ENCODE measurements at regions not wholly inside any gene's neighbourhood (a gene's known extent, or its start where the extent isn't known, plus 50 kb on each side); places are given as distances from the start of the nearest gene placed in this dataset.

DNA sequence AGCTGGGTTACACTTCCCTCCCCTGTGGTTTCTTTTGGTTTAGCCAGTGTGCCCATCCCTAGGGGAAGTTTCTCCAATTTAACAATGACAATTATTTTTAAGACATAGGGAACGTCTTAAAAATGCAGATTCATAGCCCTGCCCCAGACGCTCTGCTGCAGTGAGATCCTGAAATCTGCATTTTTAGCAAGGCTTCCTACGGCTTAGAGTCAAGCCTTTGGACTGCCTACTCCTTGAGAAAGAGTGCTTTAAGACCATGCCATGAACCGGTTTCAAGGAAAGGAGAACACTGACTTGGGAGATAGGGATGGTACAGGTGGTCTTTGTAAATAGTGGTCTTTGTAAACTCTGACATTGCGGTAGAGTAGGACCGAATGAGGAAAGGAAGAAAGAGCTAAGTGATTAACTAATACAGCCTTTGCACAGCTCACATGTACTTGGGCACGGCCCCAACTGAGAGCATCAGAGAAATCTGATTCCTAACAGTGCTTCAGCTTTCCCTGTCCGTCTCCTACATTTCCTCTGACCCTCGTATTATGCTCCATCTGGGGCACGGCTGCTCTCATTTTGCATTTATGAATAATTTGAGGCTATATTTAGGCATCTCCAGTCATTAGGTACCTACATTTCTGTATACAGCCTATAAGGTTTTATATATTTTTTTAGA, 217.6 kb upstream of the TANK start:
- ATAC-seq (ENCODE audit: low read depth): no peak

GRCh38 chr2:160943414-160943813, 216.8 kb upstream of the TANK start:
- Mint-ChIP-seq H3K27ac (no peak overlapping the region), H3K9me3 (no peaks in the 10 kb centered on the region), H3K4me1 (peaks cover 8% of the 10 kb centered on the region), H3K36me3 (no peaks in the 10 kb centered on the region), H3K27me3 (peaks cover 12% of the 10 kb centered on the region), H3K4me3 (no peak overlapping the region)
- no peak for DNase-seq (ENCODE audit: low spot score in 2 of 2)
- no peak for ATAC-seq (ENCODE audit: low read depth)

More for the DNA sequence above, 217.6 kb upstream of the TANK start:
- H3K27me3 Mint-ChIP-seq: peaks cover 10% of the 10 kb centered on the region
- H3K4me3 Mint-ChIP-seq: no peak overlapping the region
- peaks cover 3% of the 10 kb centered on the region for H3K9me3 Mint-ChIP-seq
- H3K36me3 Mint-ChIP-seq: peaks cover 2% of the 10 kb centered on the region
- H3K4me1 Mint-ChIP-seq: peaks cover 8% of the 10 kb centered on the region
- H3K27ac Mint-ChIP-seq: no peak overlapping the region
- no peak for DNase-seq (ENCODE audit: low spot score in 2 of 2)

- H3K27ac Mint-ChIP-seq: no peak overlapping the region
- ATAC-seq (ENCODE audit: low read depth) (no peak), DNase-seq (ENCODE audit: low spot score in 2 of 2) (no peak)
- peaks cover 18% of the 10 kb centered on the region for H3K27me3 Mint-ChIP-seq
- H3K9me3 Mint-ChIP-seq: no peaks in the 10 kb centered on the region
- no peaks in the 10 kb centered on the region for H3K36me3 Mint-ChIP-seq
- H3K4me3 Mint-ChIP-seq: no peak overlapping the region
- no peaks in the 10 kb centered on the region for H3K4me1 Mint-ChIP-seq
Measured at GRCh38 chr2:160952464-160953254, 207.6 kb upstream of the TANK start.

DNA sequence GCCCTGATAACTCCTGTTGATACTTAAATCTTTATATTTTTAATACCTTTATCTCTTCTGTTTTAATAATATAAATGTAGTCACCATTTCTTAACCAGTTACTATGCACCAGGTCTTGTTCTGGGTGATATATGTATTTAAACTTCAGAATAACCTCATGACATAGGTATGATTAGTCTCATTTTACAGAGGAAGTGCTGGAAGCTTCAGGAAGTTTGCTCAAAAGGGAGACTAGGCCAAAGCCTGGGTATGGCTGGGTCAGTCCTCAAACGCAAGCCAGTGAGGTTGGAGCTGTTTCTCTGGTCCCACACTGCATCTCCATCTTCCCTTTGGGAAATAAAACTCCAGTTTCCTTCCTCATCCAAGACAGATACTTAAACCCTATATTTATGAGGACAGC, 204.7 kb upstream of the TANK start:
- DNase-seq (ENCODE audit: low spot score in 2 of 2) (no peak), ATAC-seq (ENCODE audit: low read depth) (no peak)
- H3K9me3 Mint-ChIP-seq: no peaks in the 10 kb centered on the region
- peaks cover 16% of the 10 kb centered on the region for H3K27me3 Mint-ChIP-seq
- no peaks in the 10 kb centered on the region for H3K36me3 Mint-ChIP-seq
- H3K4me3 Mint-ChIP-seq: no peak overlapping the region
- H3K4me1 Mint-ChIP-seq: no peaks in the 10 kb centered on the region
- H3K27ac Mint-ChIP-seq: no peak overlapping the region

GRCh38 chr2:160956243-160956802, 203.9 kb upstream of the TANK start:
- Mint-ChIP-seq H3K27me3 (peaks cover 16% of the 10 kb centered on the region), H3K27ac (no peak overlapping the region), H3K4me3 (no peak overlapping the region), H3K36me3 (no peaks in the 10 kb centered on the region), H3K9me3 (no peaks in the 10 kb centered on the region), H3K4me1 (no peaks in the 10 kb centered on the region)
- no peak for DNase-seq (ENCODE audit: low spot score in 2 of 2)
- no peak for ATAC-seq (ENCODE audit: low read depth)

- peaks cover 5% of the 10 kb centered on the region for H3K27me3 Mint-ChIP-seq
- H3K27ac Mint-ChIP-seq: no peak overlapping the region
- no peak overlapping the region for H3K4me3 Mint-ChIP-seq
- H3K9me3 Mint-ChIP-seq: no peaks in the 10 kb centered on the region
- no peak for DNase-seq (ENCODE audit: low spot score in 2 of 2)
- H3K4me1 Mint-ChIP-seq: no peaks in the 10 kb centered on the region
- H3K36me3 Mint-ChIP-seq: no peaks in the 10 kb centered on the region
- ATAC-seq (ENCODE audit: low read depth): no peak
Measured at GRCh38 chr2:160963957-160964356, 196.3 kb upstream of the TANK start.

GRCh38 chr2:160967523-160967922, 192.7 kb upstream of the TANK start:
- DNase-seq (ENCODE audit: low spot score in 2 of 2) (no peak), ATAC-seq (ENCODE audit: low read depth) (no peak)
- H3K27ac Mint-ChIP-seq: no peak overlapping the region
- H3K9me3 Mint-ChIP-seq: no peaks in the 10 kb centered on the region
- H3K27me3 Mint-ChIP-seq: peaks cover 3% of the 10 kb centered on the region
- H3K36me3 Mint-ChIP-seq: no peaks in the 10 kb centered on the region
- no peak overlapping the region for H3K4me3 Mint-ChIP-seq
- H3K4me1 Mint-ChIP-seq: no peaks in the 10 kb centered on the region

DNA sequence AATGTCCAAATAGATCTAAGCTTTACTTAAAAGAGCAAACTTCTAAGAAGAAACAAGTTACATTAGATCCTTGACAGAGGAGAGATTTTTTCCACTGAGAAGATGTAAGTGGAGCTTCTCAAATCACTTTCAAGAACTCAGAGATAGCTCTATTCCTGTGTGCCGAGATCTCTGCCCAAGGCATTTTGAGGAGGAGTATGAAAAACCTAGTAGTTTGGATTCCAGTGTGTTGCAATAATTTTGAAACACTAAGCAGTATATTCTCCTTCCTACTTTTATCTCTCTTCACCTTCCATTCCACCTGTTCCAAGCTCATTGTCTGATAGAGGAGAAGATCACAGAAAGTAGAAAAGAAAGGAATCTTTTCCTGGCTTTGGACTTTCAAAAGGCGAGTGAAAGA, 192.0 kb upstream of the TANK start:
- no peaks in the 10 kb centered on the region for H3K4me1 Mint-ChIP-seq
- ATAC-seq (ENCODE audit: low read depth) (no peak), DNase-seq (ENCODE audit: low spot score in 2 of 2) (no peak)
- H3K27me3 Mint-ChIP-seq: peaks cover 3% of the 10 kb centered on the region
- no peak overlapping the region for H3K4me3 Mint-ChIP-seq
- no peaks in the 10 kb centered on the region for H3K36me3 Mint-ChIP-seq
- H3K9me3 Mint-ChIP-seq: no peaks in the 10 kb centered on the region
- H3K27ac Mint-ChIP-seq: no peak overlapping the region

DNA sequence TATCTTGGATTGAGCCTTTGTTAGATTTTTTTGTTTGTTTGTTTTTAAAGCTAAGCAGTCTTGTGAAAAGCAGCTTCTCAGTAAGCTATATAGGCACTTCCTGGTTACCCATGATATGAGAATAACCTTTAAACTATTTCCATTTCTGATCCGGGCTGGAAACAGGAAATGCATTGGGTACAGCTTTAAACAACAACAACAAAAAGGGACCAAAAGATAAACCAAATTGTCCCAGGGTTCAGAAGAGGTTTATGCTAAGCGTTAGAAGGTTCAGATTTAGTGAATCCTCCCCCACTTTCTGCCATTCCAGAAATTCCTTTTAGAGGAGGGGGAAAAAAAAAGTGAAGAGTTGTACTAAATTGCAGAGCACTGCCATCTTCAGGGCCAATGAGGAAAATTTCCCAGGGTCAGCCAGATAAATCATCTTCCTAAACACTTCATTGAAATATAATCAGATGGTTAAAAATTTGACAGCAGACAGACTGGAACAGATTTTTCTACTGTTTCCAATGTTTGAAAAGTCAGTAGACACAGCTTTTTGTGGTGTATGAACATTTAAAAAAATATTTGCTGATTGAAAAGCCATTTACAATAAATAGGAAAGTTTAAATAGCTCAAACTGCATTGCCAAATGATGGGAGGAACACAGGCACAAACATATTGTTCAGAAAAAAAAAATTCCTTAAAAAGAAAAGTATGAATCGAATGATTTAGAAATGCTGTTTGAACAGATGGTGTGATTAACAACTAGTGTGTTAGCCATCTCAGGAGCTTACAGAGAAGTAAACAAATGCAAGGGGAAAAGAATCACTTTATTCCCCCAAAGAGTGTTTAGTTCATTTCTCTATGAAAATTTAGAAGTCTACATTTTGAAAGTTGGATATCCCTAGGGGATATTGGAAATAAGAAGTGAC, 189.9 kb upstream of the TANK start:
- Mint-ChIP-seq H3K4me3 (no peak overlapping the region), H3K27ac (no peak overlapping the region), H3K4me1 (no peaks in the 10 kb centered on the region), H3K27me3 (peaks cover 3% of the 10 kb centered on the region), H3K9me3 (no peaks in the 10 kb centered on the region), H3K36me3 (no peaks in the 10 kb centered on the region)
- ATAC-seq (ENCODE audit: low read depth) (no peak), DNase-seq (ENCODE audit: low spot score in 2 of 2) (no peak)

DNA sequence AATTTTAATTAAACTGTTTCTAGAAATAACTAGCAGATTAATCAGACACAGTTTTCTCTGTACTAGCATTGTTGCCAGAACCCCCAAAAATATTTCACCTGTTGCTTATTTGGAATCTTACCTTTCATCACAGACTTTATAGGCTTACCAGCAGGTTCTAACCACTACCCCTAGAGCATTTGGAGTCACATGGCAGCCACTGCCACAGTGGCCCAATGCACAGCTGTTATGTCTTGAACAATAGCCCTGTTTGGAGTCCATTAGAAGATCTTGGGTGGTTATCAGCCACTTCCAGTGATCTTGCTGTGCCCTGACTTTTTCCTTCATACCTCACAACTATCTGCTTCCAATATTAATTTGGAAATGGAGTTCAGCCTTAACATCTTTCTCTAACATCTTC, 186.2 kb upstream of the TANK start:
- Mint-ChIP-seq H3K27me3 (no peaks in the 10 kb centered on the region), H3K36me3 (no peaks in the 10 kb centered on the region), H3K4me3 (no peak overlapping the region), H3K9me3 (peaks cover 1% of the 10 kb centered on the region), H3K4me1 (no peaks in the 10 kb centered on the region), H3K27ac (no peak overlapping the region)
- ATAC-seq (ENCODE audit: low read depth) (no peak), DNase-seq (ENCODE audit: low spot score in 2 of 2) (no peak)

- H3K9me3 Mint-ChIP-seq: peaks cover 1% of the 10 kb centered on the region
- H3K27me3 Mint-ChIP-seq: no peaks in the 10 kb centered on the region
- H3K4me1 Mint-ChIP-seq: no peaks in the 10 kb centered on the region
- ATAC-seq (ENCODE audit: low read depth) (no peak), DNase-seq (ENCODE audit: low spot score in 2 of 2) (no peak)
- no peak overlapping the region for H3K27ac Mint-ChIP-seq
- H3K36me3 Mint-ChIP-seq: no peaks in the 10 kb centered on the region
- no peak overlapping the region for H3K4me3 Mint-ChIP-seq
Measured at GRCh38 chr2:160974803-160975202, 185.4 kb upstream of the TANK start.

GRCh38 chr2:160976797-160977196, 183.4 kb upstream of the TANK start:
- Mint-ChIP-seq H3K9me3 (peaks cover 1% of the 10 kb centered on the region), H3K27ac (no peak overlapping the region)

DNA sequence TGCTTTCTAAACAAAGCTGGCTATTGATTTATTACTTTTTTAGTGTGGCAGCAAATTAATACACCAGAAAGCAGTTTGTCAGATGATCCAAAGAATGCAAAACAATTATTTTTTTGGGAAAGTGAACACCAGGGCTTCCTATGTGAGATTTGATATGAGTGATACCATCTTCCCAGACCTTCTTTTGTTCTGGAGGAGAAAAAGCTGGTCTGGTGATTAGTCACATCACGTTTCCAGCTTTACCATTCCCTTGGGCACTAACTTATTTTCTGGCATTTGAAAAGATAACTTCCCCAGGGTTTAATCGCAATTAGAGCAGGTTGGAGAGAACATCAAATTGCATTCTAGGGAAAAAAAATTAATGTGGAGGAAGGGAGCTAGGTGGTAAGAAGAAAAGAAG, 182.9 kb upstream of the TANK start:
- H3K36me3 Mint-ChIP-seq: no peaks in the 10 kb centered on the region
- DNase-seq (ENCODE audit: low spot score in 2 of 2) (no peak), ATAC-seq (ENCODE audit: low read depth) (no peak)
- no peak overlapping the region for H3K4me3 Mint-ChIP-seq
- H3K27ac Mint-ChIP-seq: no peak overlapping the region
- H3K4me1 Mint-ChIP-seq: no peaks in the 10 kb centered on the region
- peaks cover 1% of the 10 kb centered on the region for H3K9me3 Mint-ChIP-seq
- H3K27me3 Mint-ChIP-seq: peaks cover 4% of the 10 kb centered on the region

More at GRCh38 chr2:160976797-160977196, 183.4 kb upstream of the TANK start:
- Mint-ChIP-seq H3K4me3 (no peak overlapping the region), H3K27me3 (peaks cover 4% of the 10 kb centered on the region), H3K36me3 (no peaks in the 10 kb centered on the region), H3K4me1 (no peaks in the 10 kb centered on the region)
- no peak for DNase-seq (ENCODE audit: low spot score in 2 of 2)
- ATAC-seq (ENCODE audit: low read depth): no peak

DNA sequence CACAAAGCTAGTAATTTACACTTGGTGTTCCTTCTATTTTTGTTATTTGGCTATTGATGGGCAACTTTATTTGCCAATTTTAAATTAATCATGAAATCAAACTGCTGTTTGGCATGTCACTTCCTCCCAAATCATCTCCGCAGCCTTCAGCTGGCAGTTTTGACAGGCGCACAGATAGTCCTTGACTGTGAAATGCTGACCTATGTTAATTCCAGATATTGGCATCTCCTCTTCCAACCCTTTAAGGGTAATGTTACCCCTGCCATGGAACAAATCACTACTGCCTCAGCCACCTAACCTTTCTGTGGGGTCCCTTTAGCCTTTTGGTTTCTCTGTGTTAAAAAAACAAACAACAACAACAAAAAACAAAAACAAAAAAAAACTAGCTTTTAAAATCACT, 182.4 kb upstream of the TANK start:
- H3K27me3 Mint-ChIP-seq: peaks cover 6% of the 10 kb centered on the region
- no peaks in the 10 kb centered on the region for H3K4me1 Mint-ChIP-seq
- no peaks in the 10 kb centered on the region for H3K36me3 Mint-ChIP-seq
- H3K27ac Mint-ChIP-seq: no peak overlapping the region
- peaks cover 1% of the 10 kb centered on the region for H3K9me3 Mint-ChIP-seq
- DNase-seq (ENCODE audit: low spot score in 2 of 2): no peak
- H3K4me3 Mint-ChIP-seq: no peak overlapping the region
- no peak for ATAC-seq (ENCODE audit: low read depth)

Data from memory B cell (primary cell).